H1 (cell line): ENCODE measurements at regions not wholly inside any gene's neighbourhood (a gene's known extent, or its start where the extent isn't known, plus 50 kb on each side); places are given as distances from the start of the nearest gene placed in this dataset.

Experiments
- CHD2 ChIP-seq: IDR thresholded peaks from 2 replicates; pipeline ENCODE4 v1.6.1; 2012; ENCODE audit warnings: low read length, improper control_type of control experiment
- EGR1 ChIP-seq: IDR thresholded peaks from 2 replicates; pipeline ENCODE4 v1.6.1; 2011; ENCODE audit warnings: low read depth, low read length, borderline replicate concordance
- POLR2AphosphoS5 ChIP-seq: IDR thresholded peaks from 2 replicates; pipeline ENCODE4 v1.6.1; 2011; ENCODE audit warnings: low read depth, low read length
- SP1 ChIP-seq: IDR thresholded peaks from 2 replicates; pipeline ENCODE4 v1.6.1; 2011; ENCODE audit warnings: low read depth, low read length
- SRF ChIP-seq: IDR thresholded peaks from 2 replicates; pipeline ENCODE4 v1.6.1; 2011; ENCODE audit warnings: mild to moderate bottlenecking, low read depth, low read length, moderate library complexity
- TAF1 ChIP-seq: IDR thresholded peaks from 2 replicates; pipeline ENCODE4 v1.6.1; 2011; ENCODE audit warnings: mild to moderate bottlenecking, low read depth, low read length
- TF ChIP-seq, protein P1 (sequence below): IDR thresholded peaks from 2 replicates; pipeline ENCODE4 v1.6.1; 2012; ENCODE audit warnings: inconsistent platforms
- TF ChIP-seq, protein P2 (sequence below), 3 experiments: IDR thresholded peaks; 1 replicate in 2 of 3; 2 replicates in 1 of 3; pipeline versions ENCODE4 v1.5.1 to v1.6.1; 2011; ENCODE audit warnings: low read length in 3 of 3, mild to moderate bottlenecking in 3 of 3, inconsistent platforms in 2 of 3, low read depth in 1 of 3, moderate library complexity in 1 of 3; ENCODE audit not compliant: insufficient read depth in 1 of 3; ENCODE audit errors: control extremely low read depth in 1 of 3
- TF ChIP-seq, protein P3 (sequence below): IDR thresholded peaks from 2 replicates; pipeline ENCODE4 v1.6.1; 2012; ENCODE audit warnings: inconsistent platforms
- TF ChIP-seq, protein P4 (sequence below): IDR thresholded peaks from 2 replicates; pipeline ENCODE4 v1.6.1; 2012; ENCODE audit warnings: low read length, inconsistent platforms

DNA sequence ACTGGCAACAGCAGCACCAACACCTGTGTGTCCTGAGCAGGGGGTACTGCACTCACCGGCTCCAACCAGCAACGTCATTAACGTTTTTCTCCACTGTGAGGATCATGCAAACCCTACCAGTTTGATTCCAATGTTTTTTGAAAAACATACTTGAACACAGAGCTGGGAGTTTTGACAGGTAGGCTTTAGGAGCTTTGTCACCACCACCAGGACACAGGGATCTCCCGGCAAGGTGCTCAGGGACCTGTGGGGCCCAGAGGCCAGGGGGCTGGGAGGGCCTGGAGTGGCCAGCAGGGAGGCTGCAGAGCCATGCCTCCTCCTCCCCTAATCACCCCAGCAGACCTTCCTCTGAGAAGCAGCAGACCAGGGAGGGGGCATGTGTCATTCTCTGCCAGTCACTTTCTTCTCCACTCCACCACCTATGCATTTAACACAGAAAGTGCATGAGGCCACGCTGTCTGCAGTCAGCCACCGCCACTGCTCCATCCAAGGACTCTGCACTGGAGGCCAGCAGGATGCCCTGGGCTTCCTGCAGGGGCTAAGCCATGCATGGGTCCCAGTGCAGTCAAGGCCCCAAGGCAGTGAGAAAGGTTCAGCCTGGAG lies 768.2 kb downstream of the KCNJ18 start:
- TF ChIP-seq, protein P1, sequence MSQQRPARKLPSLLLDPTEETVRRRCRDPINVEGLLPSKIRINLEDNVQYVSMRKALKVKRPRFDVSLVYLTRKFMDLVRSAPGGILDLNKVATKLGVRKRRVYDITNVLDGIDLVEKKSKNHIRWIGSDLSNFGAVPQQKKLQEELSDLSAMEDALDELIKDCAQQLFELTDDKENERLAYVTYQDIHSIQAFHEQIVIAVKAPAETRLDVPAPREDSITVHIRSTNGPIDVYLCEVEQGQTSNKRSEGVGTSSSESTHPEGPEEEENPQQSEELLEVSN, result no peak
- TF ChIP-seq TAF1 (no peak), SRF (no peak), CHD2 (no peak), POLR2AphosphoS5 (no peak), EGR1 (no peak), SP1 (no peak)
- TF ChIP-seq, protein P2, sequence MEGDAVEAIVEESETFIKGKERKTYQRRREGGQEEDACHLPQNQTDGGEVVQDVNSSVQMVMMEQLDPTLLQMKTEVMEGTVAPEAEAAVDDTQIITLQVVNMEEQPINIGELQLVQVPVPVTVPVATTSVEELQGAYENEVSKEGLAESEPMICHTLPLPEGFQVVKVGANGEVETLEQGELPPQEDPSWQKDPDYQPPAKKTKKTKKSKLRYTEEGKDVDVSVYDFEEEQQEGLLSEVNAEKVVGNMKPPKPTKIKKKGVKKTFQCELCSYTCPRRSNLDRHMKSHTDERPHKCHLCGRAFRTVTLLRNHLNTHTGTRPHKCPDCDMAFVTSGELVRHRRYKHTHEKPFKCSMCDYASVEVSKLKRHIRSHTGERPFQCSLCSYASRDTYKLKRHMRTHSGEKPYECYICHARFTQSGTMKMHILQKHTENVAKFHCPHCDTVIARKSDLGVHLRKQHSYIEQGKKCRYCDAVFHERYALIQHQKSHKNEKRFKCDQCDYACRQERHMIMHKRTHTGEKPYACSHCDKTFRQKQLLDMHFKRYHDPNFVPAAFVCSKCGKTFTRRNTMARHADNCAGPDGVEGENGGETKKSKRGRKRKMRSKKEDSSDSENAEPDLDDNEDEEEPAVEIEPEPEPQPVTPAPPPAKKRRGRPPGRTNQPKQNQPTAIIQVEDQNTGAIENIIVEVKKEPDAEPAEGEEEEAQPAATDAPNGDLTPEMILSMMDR (IDR thresholded peaks at IDR 0.05; ENCODE audit: control extremely low read depth in 1 of 3, insufficient read depth in 1 of 3, low read depth in 1 of 3, low read length in 3 of 3), result no peak
- TF ChIP-seq, protein P3, sequence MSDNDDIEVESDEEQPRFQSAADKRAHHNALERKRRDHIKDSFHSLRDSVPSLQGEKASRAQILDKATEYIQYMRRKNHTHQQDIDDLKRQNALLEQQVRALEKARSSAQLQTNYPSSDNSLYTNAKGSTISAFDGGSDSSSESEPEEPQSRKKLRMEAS, result no peak
- TF ChIP-seq, protein P4, sequence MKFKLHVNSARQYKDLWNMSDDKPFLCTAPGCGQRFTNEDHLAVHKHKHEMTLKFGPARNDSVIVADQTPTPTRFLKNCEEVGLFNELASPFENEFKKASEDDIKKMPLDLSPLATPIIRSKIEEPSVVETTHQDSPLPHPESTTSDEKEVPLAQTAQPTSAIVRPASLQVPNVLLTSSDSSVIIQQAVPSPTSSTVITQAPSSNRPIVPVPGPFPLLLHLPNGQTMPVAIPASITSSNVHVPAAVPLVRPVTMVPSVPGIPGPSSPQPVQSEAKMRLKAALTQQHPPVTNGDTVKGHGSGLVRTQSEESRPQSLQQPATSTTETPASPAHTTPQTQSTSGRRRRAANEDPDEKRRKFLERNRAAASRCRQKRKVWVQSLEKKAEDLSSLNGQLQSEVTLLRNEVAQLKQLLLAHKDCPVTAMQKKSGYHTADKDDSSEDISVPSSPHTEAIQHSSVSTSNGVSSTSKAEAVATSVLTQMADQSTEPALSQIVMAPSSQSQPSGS, result no peak
